ENCODE measurements at regions not wholly inside any gene's neighbourhood (a gene's known extent, or its start where the extent isn't known, plus 50 kb on each side); places are given as distances from the start of the nearest gene placed in this dataset.

GRCh38 chr14:101134851-101135433 is 231.4 kb upstream of the RTL1 start:
- Histone ChIP-seq H3K36me3 (ENCODE audit: control insufficient read depth, insufficient read depth, low read length) (no peaks in the 10 kb centered on the region), H3K9me3 (ENCODE audit: control insufficient read depth, insufficient read depth, low read length) (no peaks in the 10 kb centered on the region), H3K27me3 (ENCODE audit: control insufficient read depth, insufficient read depth, low read length) (no peaks in the 10 kb centered on the region), H3K9ac (ENCODE audit: low read depth, low read length) (no peak overlapping the region), H3K4me1 (ENCODE audit: control insufficient read depth, insufficient read depth, low read length) (no peaks in the 10 kb centered on the region), H3K4me3 (ENCODE audit: low read depth, low read length) (no peak overlapping the region)

GRCh38 chr14:101135796-101136742 is 232.5 kb upstream of the RTL1 start:
- Histone ChIP-seq H3K4me3 (ENCODE audit: low read depth, low read length) (no peak overlapping the region), H3K9me3 (ENCODE audit: control insufficient read depth, insufficient read depth, low read length) (no peaks in the 10 kb centered on the region), H3K4me1 (ENCODE audit: control insufficient read depth, insufficient read depth, low read length) (no peaks in the 10 kb centered on the region), H3K9ac (ENCODE audit: low read depth, low read length) (no peak overlapping the region), H3K27me3 (ENCODE audit: control insufficient read depth, insufficient read depth, low read length) (no peaks in the 10 kb centered on the region), H3K36me3 (ENCODE audit: control insufficient read depth, insufficient read depth, low read length) (no peaks in the 10 kb centered on the region)

GRCh38 chr14:101137234-101137633 is 233.7 kb upstream of the RTL1 start:
- Histone ChIP-seq H3K9me3 (ENCODE audit: control insufficient read depth, insufficient read depth, low read length) (no peaks in the 10 kb centered on the region), H3K9ac (ENCODE audit: low read depth, low read length) (no peak overlapping the region), H3K27me3 (ENCODE audit: control insufficient read depth, insufficient read depth, low read length) (no peaks in the 10 kb centered on the region), H3K4me1 (ENCODE audit: control insufficient read depth, insufficient read depth, low read length) (no peaks in the 10 kb centered on the region), H3K36me3 (ENCODE audit: control insufficient read depth, insufficient read depth, low read length) (no peaks in the 10 kb centered on the region), H3K4me3 (ENCODE audit: low read depth, low read length) (no peak overlapping the region)

GRCh38 chr14:101147848-101148247 is 244.3 kb upstream of the RTL1 start:
- Histone ChIP-seq H3K4me3 (ENCODE audit: low read depth, low read length) (no peak overlapping the region), H3K27me3 (ENCODE audit: control insufficient read depth, insufficient read depth, low read length) (no peaks in the 10 kb centered on the region), H3K4me1 (ENCODE audit: control insufficient read depth, insufficient read depth, low read length) (peaks cover 3% of the 10 kb centered on the region), H3K36me3 (ENCODE audit: control insufficient read depth, insufficient read depth, low read length) (no peaks in the 10 kb centered on the region), H3K9ac (ENCODE audit: low read depth, low read length) (no peak overlapping the region), H3K9me3 (ENCODE audit: control insufficient read depth, insufficient read depth, low read length) (no peaks in the 10 kb centered on the region)

- Histone ChIP-seq H3K4me1 (ENCODE audit: control insufficient read depth, insufficient read depth, low read length) (peaks cover 4% of the 10 kb centered on the region), H3K36me3 (ENCODE audit: control insufficient read depth, insufficient read depth, low read length) (no peaks in the 10 kb centered on the region), H3K27me3 (ENCODE audit: control insufficient read depth, insufficient read depth, low read length) (no peaks in the 10 kb centered on the region), H3K4me3 (ENCODE audit: low read depth, low read length) (no peak overlapping the region), H3K9me3 (ENCODE audit: control insufficient read depth, insufficient read depth, low read length) (no peaks in the 10 kb centered on the region), H3K9ac (ENCODE audit: low read depth, low read length) (no peak overlapping the region)
Observed at GRCh38 chr14:101150039-101150610, 246.6 kb upstream of the RTL1 start.

GRCh38 chr14:101151226-101151926 is 247.9 kb upstream of the RTL1 start:
- Histone ChIP-seq H3K9me3 (ENCODE audit: control insufficient read depth, insufficient read depth, low read length) (no peaks in the 10 kb centered on the region), H3K36me3 (ENCODE audit: control insufficient read depth, insufficient read depth, low read length) (no peaks in the 10 kb centered on the region), H3K9ac (ENCODE audit: low read depth, low read length) (no peak overlapping the region), H3K27me3 (ENCODE audit: control insufficient read depth, insufficient read depth, low read length) (no peaks in the 10 kb centered on the region), H3K4me3 (ENCODE audit: low read depth, low read length) (no peak overlapping the region), H3K4me1 (ENCODE audit: control insufficient read depth, insufficient read depth, low read length) (peaks cover 4% of the 10 kb centered on the region)

GRCh38 chr14:101151927-101152305 is 248.4 kb upstream of the RTL1 start:
- H3K36me3 ChIP-seq (ENCODE audit: control insufficient read depth, insufficient read depth, low read length) = no peaks in the 10 kb centered on the region
- H3K4me3 ChIP-seq (ENCODE audit: low read depth, low read length) = no peak overlapping the region
- H3K4me1 ChIP-seq (ENCODE audit: control insufficient read depth, insufficient read depth, low read length) = peaks cover 4% of the 10 kb centered on the region
- no peaks in the 10 kb centered on the region for H3K27me3 ChIP-seq (ENCODE audit: control insufficient read depth, insufficient read depth, low read length)
- H3K9ac ChIP-seq (ENCODE audit: low read depth, low read length) = no peak overlapping the region
- H3K9me3 ChIP-seq (ENCODE audit: control insufficient read depth, insufficient read depth, low read length) = no peaks in the 10 kb centered on the region

GRCh38 chr14:101152855-101153254 is 249.3 kb upstream of the RTL1 start:
- Histone ChIP-seq H3K9me3 (ENCODE audit: control insufficient read depth, insufficient read depth, low read length) (no peaks in the 10 kb centered on the region), H3K27me3 (ENCODE audit: control insufficient read depth, insufficient read depth, low read length) (no peaks in the 10 kb centered on the region), H3K4me1 (ENCODE audit: control insufficient read depth, insufficient read depth, low read length) (peaks cover 4% of the 10 kb centered on the region), H3K36me3 (ENCODE audit: control insufficient read depth, insufficient read depth, low read length) (no peaks in the 10 kb centered on the region), H3K9ac (ENCODE audit: low read depth, low read length) (no peak overlapping the region), H3K4me3 (ENCODE audit: low read depth, low read length) (no peak overlapping the region)

GRCh38 chr14:101153691-101154090 is 250.2 kb upstream of the RTL1 start:
- Histone ChIP-seq H3K36me3 (ENCODE audit: control insufficient read depth, insufficient read depth, low read length) (no peaks in the 10 kb centered on the region), H3K9me3 (ENCODE audit: control insufficient read depth, insufficient read depth, low read length) (no peaks in the 10 kb centered on the region), H3K27me3 (ENCODE audit: control insufficient read depth, insufficient read depth, low read length) (no peaks in the 10 kb centered on the region), H3K9ac (ENCODE audit: low read depth, low read length) (no peak overlapping the region), H3K4me3 (ENCODE audit: low read depth, low read length) (no peak overlapping the region), H3K4me1 (ENCODE audit: control insufficient read depth, insufficient read depth, low read length) (peaks cover 4% of the 10 kb centered on the region)

GRCh38 chr14:101155575-101155974 is 252.1 kb upstream of the RTL1 start:
- Histone ChIP-seq H3K36me3 (ENCODE audit: control insufficient read depth, insufficient read depth, low read length) (no peaks in the 10 kb centered on the region), H3K4me1 (ENCODE audit: control insufficient read depth, insufficient read depth, low read length) (peaks cover 4% of the 10 kb centered on the region), H3K9me3 (ENCODE audit: control insufficient read depth, insufficient read depth, low read length) (no peaks in the 10 kb centered on the region), H3K27me3 (ENCODE audit: control insufficient read depth, insufficient read depth, low read length) (no peaks in the 10 kb centered on the region), H3K4me3 (ENCODE audit: low read depth, low read length) (no peak overlapping the region), H3K9ac (ENCODE audit: low read depth, low read length) (no peak overlapping the region)

GRCh38 chr14:101167428-101167827 is 263.9 kb upstream of the RTL1 start:
- Histone ChIP-seq H3K27me3 (ENCODE audit: control insufficient read depth, insufficient read depth, low read length) (no peaks in the 10 kb centered on the region), H3K36me3 (ENCODE audit: control insufficient read depth, insufficient read depth, low read length) (no peaks in the 10 kb centered on the region), H3K4me1 (ENCODE audit: control insufficient read depth, insufficient read depth, low read length) (no peaks in the 10 kb centered on the region), H3K4me3 (ENCODE audit: low read depth, low read length) (no peak overlapping the region), H3K9me3 (ENCODE audit: control insufficient read depth, insufficient read depth, low read length) (peaks cover 8% of the 10 kb centered on the region), H3K9ac (ENCODE audit: low read depth, low read length) (no peak overlapping the region)

All from iPS-15b (cell line).